Hepatocyte (in vitro differentiated cells): ENCODE measurements at regions not wholly inside any gene's neighbourhood (a gene's known extent, or its start where the extent isn't known, plus 50 kb on each side); places are given as distances from the start of the nearest gene placed in this dataset.

Source experiments
- CTCF ChIP-seq: fragments of 200-600 bp; sonication (generic); IDR thresholded peaks from 2 replicates; pipeline ENCODE4 v1.5.1; 2016; ENCODE audit warnings: antibody characterized with exemption, mild to moderate bottlenecking; ENCODE audit not compliant: poor library complexity
- EZH2 ChIP-seq: fragments of 200-600 bp; sonication (generic); IDR thresholded peaks from 2 replicates; pipeline ENCODE4 v1.6.1; 2016; ENCODE audit warnings: antibody characterized with exemption, mild to moderate bottlenecking, borderline replicate concordance
- EZH2phosphoT487 ChIP-seq: fragments of 200-600 bp; sonication (generic); IDR thresholded peaks from one replicate; pipeline ENCODE4 v1.6.1; 2018; ENCODE audit warnings: antibody characterized with exemption, mild to moderate bottlenecking, low read depth, moderate library complexity; ENCODE audit not compliant: unreplicated experiment, severe bottlenecking

- TF ChIP-seq CTCF (no peak), EZH2 (no peak), EZH2phosphoT487 (no peak)
Measured at GRCh38 chr4:57168982-57169381, 58.8 kb upstream of the IGFBP7 start.
